SKM-1 (cell line): ENCODE measurements at regions not wholly inside any gene's neighbourhood (a gene's known extent, or its start where the extent isn't known, plus 50 kb on each side); places are given as distances from the start of the nearest gene placed in this dataset.

Source experiments
- DNase-seq: peaks from one replicate; lab custom pipeline; 2025; ENCODE audit not compliant: unreplicated experiment; lab: John Stamatoyannopoulos, UW

- DNase-seq = no peak
Observed at GRCh38 chrX:129176710-129177109, 346.6 kb downstream of the SMARCA1 start.

GRCh38 chrX:129161108-129161507 lies 362.2 kb downstream of the SMARCA1 start:
- DNase-seq = no peak

- DNase-seq = no peak
Observed at GRCh38 chrX:129158505-129158904, 364.8 kb downstream of the SMARCA1 start.

- no peak for DNase-seq
Observed at GRCh38 chrX:129145840-129146272, 377.4 kb downstream of the SMARCA1 start.

GRCh38 chrX:129145385-129145784 lies 377.9 kb downstream of the SMARCA1 start:
- DNase-seq = no peak

GRCh38 chrX:129144172-129145038 lies 378.9 kb downstream of the SMARCA1 start:
- no peak for DNase-seq

GRCh38 chrX:129139837-129140598 lies 383.3 kb downstream of the SMARCA1 start:
- DNase-seq = no peak

GRCh38 chrX:129125122-129125914 lies 398.0 kb downstream of the SMARCA1 start:
- DNase-seq = no peak

- DNase-seq = no peak
Observed at GRCh38 chrX:129123795-129124194, 399.5 kb downstream of the SMARCA1 start.

- no peak for DNase-seq
Observed at GRCh38 chrX:129116676-129117470, 406.4 kb downstream of the SMARCA1 start.

GRCh38 chrX:129115935-129116334 lies 407.4 kb downstream of the SMARCA1 start:
- DNase-seq = no peak

GRCh38 chrX:129115104-129115503 lies 408.2 kb downstream of the SMARCA1 start:
- DNase-seq = no peak

GRCh38 chrX:129111081-129111798 lies 412.1 kb downstream of the SMARCA1 start:
- no peak for DNase-seq

GRCh38 chrX:129108936-129109335 lies 414.4 kb downstream of the SMARCA1 start:
- no peak for DNase-seq

GRCh38 chrX:129099207-129099606 lies 424.1 kb downstream of the SMARCA1 start:
- DNase-seq = no peak

GRCh38 chrX:129097668-129098067 lies 425.6 kb downstream of the SMARCA1 start:
- no peak for DNase-seq

- no peak for DNase-seq
Observed at GRCh38 chrX:129093706-129094105, 429.6 kb downstream of the SMARCA1 start.

- DNase-seq = no peak
Observed at GRCh38 chrX:129092757-129093156, 430.5 kb downstream of the SMARCA1 start.

- DNase-seq = no peak
Observed at GRCh38 chrX:129092242-129092641, 431.0 kb downstream of the SMARCA1 start.

- no peak for DNase-seq
Observed at GRCh38 chrX:129091097-129091496, 432.2 kb downstream of the SMARCA1 start.
